ENCODE measurements at regions not wholly inside any gene's neighbourhood (a gene's known extent, or its start where the extent isn't known, plus 50 kb on each side); places are given as distances from the start of the nearest gene placed in this dataset.

DNA sequence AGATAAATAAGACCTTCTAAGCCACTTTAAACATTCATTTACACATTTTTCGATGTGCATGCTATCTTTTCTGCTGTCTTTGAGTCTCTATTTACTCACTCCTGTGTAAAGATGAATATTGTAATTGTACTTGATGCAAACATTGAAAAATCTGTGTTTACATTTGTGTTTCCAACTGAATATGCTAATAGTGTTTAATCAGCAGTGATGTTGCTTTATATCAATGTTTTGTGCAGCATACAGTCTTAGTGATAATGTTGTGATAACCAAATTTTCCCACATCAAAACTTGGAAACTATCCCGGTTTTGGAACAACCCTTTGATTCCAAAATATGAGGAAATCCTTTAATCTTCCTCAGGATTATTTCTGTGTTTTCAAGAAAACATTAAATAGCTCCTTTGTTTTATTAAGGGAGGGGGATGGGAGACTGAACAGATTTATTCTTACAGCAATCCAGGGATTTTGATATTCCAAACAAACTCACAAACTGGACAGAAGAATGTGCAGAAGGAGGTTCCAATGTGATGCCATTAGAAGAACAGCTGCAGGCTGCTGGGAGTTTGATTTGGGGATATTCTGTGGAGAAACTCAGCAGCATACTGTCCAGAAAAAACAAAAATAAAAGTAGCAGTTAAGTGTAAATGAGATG lies 248.0 kb downstream of the S1PR1 start:
- TF ChIP-seq CTCF (IDR thresholded peaks at IDR 0.05; ENCODE audit: control extremely low read depth in 1 of 3, insufficient read depth in 1 of 3, low read depth in 1 of 3, low read length in 3 of 3) (no peak), POLR2AphosphoS5 (IDR thresholded peaks at IDR 0.05; ENCODE audit: low read depth, low read length) (no peak)
